Ascending aorta (tissue), 2 donors: ENCODE measurements at regions not wholly inside any gene's neighbourhood (a gene's known extent, or its start where the extent isn't known, plus 50 kb on each side); places are given as distances from the start of the nearest gene placed in this dataset.

Experiments
- DNase-seq, 2 donors: peaks; one replicate each; pipeline ENCODE4 v3.0.0-alpha.2; 2019; ENCODE audit warnings: low spot score in 2 of 2
- H3K27ac ChIP-seq, 2 donors: fragments of 200-600 bp; sonication (generic); one replicate each; pipeline ENCODE4 v1.5.1; 2016 to 2017; ENCODE audit warnings: mild to moderate bottlenecking in 1 of 2
- H3K27me3 ChIP-seq: fragments of 200-600 bp; sonication (generic); one replicate; pipeline ENCODE4 v1.5.1; 2017
- H3K36me3 ChIP-seq, 2 donors: fragments of 200-600 bp; sonication (generic); one replicate each; pipeline ENCODE4 v1.5.1; 2016
- H3K4me1 ChIP-seq, 2 donors: fragments of 200-600 bp; sonication (generic); one replicate each; pipeline ENCODE4 v1.5.1; 2016 to 2017; ENCODE audit warnings: mild to moderate bottlenecking in 1 of 2
- H3K4me3 ChIP-seq, 2 donors: fragments of 200-600 bp; sonication (generic); one replicate each; pipeline ENCODE4 v1.5.1; 2016 to 2017; ENCODE audit warnings: mild to moderate bottlenecking in 1 of 2
- H3K9me3 ChIP-seq, 2 donors: fragments of 200-600 bp; sonication (generic); one replicate each; pipeline ENCODE4 v1.5.1; 2016
- CTCF ChIP-seq, 3 experiments: fragments of 200-600 bp in 2 of 3; fragments of 450-650 bp in 1 of 3; sonication (generic) in 2 of 3; IDR thresholded peaks; one replicate each; pipeline ENCODE4 v1.5.1; 2016 to 2019; ENCODE audit warnings: antibody characterized with exemption in 3 of 3, mild to moderate bottlenecking in 1 of 3, moderate library complexity in 1 of 3
- intact Hi-C: fragments of 100-400 bp; cut with DNase I; formaldehyde crosslinking; loops from one replicate; pipeline ENCODE4 v1.15.1; 2023

DNA sequence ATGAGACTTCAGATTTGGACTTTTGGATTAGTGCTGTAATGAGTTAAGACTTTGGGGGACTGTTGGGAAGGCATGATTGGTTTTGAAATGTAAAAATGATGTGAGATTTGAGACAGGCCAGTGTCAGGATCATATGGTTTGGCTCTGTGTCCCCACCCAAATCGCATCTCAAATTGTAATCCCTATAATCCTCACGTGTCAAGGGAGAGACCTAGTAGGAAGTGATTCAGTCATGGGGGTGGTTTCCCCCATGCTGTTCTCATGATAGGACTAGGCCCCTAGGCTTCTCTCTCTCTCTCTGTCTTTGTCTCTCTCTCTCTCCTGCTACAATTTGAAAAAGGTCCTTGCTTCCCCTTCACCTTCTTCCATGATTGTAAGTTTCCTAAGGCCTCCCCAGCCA lies 473.3 kb upstream of the CD180 start:
- H3K4me3 ChIP-seq: no peak overlapping the region
- no peaks in the 10 kb centered on the region for H3K4me1 ChIP-seq
- TF ChIP-seq CTCF (IDR thresholded peaks at IDR 0.05): no peak
- no peaks in the 10 kb centered on the region for H3K36me3 ChIP-seq
- no peak for DNase-seq
- H3K9me3 ChIP-seq: peaks cover 0 to 10% of the 10 kb centered on the region in 2 donors
- intact Hi-C loops: no loop called here
- no peaks in the 10 kb centered on the region for H3K27me3 ChIP-seq
- no peak overlapping the region for H3K27ac ChIP-seq

- H3K4me3 ChIP-seq: no peak overlapping the region
- no peaks in the 10 kb centered on the region for H3K4me1 ChIP-seq
- intact Hi-C loops: no loop called here
- TF ChIP-seq CTCF (IDR thresholded peaks at IDR 0.05): no peak
- no peak for DNase-seq
- no peaks in the 10 kb centered on the region for H3K27me3 ChIP-seq
- H3K27ac ChIP-seq: no peak overlapping the region
- H3K36me3 ChIP-seq: no peaks in the 10 kb centered on the region
- peaks cover 0 to 4% of the 10 kb centered on the region in 2 donors for H3K9me3 ChIP-seq
Observed at GRCh38 chr5:67660149-67660548, 463.6 kb upstream of the CD180 start.

- TF ChIP-seq CTCF (IDR thresholded peaks at IDR 0.05): no peak
- intact Hi-C loops: no loop called here
- Histone ChIP-seq H3K27me3 (no peaks in the 10 kb centered on the region), H3K36me3 (no peaks in the 10 kb centered on the region), H3K4me1 (no peaks in the 10 kb centered on the region), H3K9me3 (no peaks in the 10 kb centered on the region), H3K27ac (no peak overlapping the region), H3K4me3 (no peak overlapping the region)
- DNase-seq: no peak
Observed at GRCh38 chr5:67659288-67659687, 462.7 kb upstream of the CD180 start.

DNA sequence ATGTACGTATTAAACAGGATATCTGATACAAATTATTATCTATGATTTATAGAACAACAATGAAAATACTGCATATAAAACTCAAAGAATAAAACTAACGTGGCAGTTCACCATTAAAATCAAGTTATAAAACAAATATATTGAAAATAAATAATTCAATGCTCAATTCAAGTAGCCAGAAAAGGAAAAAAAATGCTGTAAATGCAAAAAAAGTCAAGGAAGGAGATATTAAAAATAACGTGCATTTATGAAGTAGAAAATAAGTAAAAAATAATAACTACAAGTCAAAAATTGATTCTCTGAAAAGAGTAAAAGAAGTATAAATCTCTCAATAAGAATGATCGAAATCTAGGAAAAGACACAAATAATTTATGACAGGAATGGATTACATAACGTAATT lies 460.5 kb upstream of the CD180 start:
- Histone ChIP-seq H3K36me3 (no peaks in the 10 kb centered on the region), H3K4me3 (no peak overlapping the region), H3K4me1 (no peaks in the 10 kb centered on the region), H3K9me3 (no peaks in the 10 kb centered on the region), H3K27ac (no peak overlapping the region), H3K27me3 (no peaks in the 10 kb centered on the region)
- intact Hi-C loops: no loop called here
- no peak for DNase-seq
- no peak for TF ChIP-seq CTCF (IDR thresholded peaks at IDR 0.05)

- peaks cover 0 to 17% of the 10 kb centered on the region in 2 donors for H3K4me1 ChIP-seq
- no peak overlapping the region for H3K4me3 ChIP-seq
- H3K27me3 ChIP-seq: no peaks in the 10 kb centered on the region
- no peak overlapping the region for H3K27ac ChIP-seq
- DNase-seq: no peak
- H3K36me3 ChIP-seq: no peaks in the 10 kb centered on the region
- TF ChIP-seq CTCF (IDR thresholded peaks at IDR 0.05): no peak
- intact Hi-C loops: no loop called here
- H3K9me3 ChIP-seq: no peaks in the 10 kb centered on the region
Observed at GRCh38 chr5:67652201-67652600, 455.6 kb upstream of the CD180 start.

GRCh38 chr5:67651180-67651579 lies 454.6 kb upstream of the CD180 start:
- H3K27ac ChIP-seq: no peak overlapping the region

More at GRCh38 chr5:67651180-67651579, 454.6 kb upstream of the CD180 start:
- no peaks in the 10 kb centered on the region for H3K36me3 ChIP-seq
- peaks cover 0 to 21% of the 10 kb centered on the region in 2 donors for H3K4me1 ChIP-seq
- H3K27me3 ChIP-seq: no peaks in the 10 kb centered on the region
- no peaks in the 10 kb centered on the region for H3K9me3 ChIP-seq
- intact Hi-C loops: no loop called here
- DNase-seq: no peak
- TF ChIP-seq CTCF (IDR thresholded peaks at IDR 0.05): no peak
- H3K4me3 ChIP-seq: no peak overlapping the region
